HG02571 (cell line): ENCODE measurements at regions not wholly inside any gene's neighbourhood (a gene's known extent, or its start where the extent isn't known, plus 50 kb on each side); places are given as distances from the start of the nearest gene placed in this dataset.

ENCODE experiments used
- ATAC-seq: cut with Tn5 transposase; IDR thresholded peaks from one replicate; pipeline ENCODE4 v1.9.1; 2021; ENCODE audit warnings: mild to moderate bottlenecking, moderate library complexity; ENCODE audit not compliant: unreplicated experiment

DNA sequence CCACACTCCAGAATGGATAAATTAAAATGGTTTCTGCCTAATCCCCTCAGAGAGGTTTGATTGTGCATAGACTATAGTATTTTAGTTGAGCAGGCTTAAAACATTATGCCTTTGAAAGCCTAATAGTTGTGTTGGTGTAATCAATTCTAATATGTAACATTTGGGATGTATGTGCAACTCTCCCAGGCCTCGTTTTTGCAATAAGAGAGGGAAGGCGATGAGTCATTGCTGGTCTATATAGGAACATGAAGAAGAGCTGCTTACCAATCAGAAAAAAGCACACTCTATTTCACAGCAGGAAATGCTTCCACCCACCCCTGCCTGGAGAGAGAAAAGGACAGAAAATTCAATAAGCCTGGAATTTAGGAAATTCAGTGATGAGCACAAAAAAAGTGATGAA lies 1424.0 kb upstream of the PIK3C3 start:
- no peak for ATAC-seq

DNA sequence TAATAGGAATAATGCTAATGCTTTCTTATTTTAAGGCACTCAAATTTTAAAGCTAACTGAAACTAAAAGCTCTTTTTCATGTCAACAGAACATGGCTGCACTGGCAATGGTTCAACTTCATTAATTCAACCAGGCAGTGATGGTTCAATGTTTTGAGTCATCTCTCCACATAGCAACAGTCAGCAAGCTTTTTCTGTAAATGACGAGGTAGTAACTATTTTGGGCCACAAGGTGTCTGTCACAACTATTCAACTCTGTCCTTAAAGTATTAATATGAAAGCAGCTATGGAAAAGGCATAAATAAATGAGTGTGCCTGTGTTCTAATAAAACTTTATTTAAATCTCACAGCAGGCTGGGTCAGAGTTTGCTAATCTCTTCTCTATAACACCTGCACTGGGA lies 1425.6 kb upstream of the PIK3C3 start:
- no peak for ATAC-seq

DNA sequence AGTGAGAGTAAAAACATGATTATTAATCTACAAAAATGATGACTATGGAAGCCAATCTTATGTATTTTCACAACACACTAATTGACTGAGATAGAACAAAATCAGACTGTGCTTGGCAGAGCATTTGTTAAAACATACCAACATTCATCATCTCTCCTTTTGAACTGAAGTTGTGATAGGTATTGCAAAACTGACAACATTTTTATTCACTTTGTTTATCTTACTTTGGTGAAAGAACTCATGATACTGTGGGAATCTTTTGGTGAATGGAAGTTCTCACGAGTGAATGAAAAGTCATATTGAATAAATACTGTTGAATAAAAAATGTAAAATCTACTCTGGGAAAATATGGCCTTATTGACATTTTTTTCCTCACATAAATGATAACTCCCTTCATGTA lies 1430.2 kb upstream of the PIK3C3 start:
- no peak for ATAC-seq

DNA sequence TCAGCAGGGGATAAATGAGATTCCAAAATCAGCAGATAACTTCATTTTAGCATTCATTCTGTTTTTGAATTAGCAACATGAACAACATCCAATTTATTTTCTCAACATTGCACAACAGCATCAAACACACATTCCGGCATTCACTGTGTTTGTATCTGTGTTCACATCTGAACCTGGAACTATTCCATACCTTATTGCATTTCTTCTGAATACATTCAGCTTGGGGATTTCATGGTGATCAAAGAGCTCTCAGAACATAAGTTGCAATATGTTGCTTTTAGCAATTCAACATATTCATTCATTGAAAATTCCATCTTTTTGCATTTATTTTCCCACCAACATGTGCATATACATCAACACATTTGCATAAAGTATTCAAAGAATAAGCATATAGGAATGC lies 1431.7 kb upstream of the PIK3C3 start:
- no peak for ATAC-seq

DNA sequence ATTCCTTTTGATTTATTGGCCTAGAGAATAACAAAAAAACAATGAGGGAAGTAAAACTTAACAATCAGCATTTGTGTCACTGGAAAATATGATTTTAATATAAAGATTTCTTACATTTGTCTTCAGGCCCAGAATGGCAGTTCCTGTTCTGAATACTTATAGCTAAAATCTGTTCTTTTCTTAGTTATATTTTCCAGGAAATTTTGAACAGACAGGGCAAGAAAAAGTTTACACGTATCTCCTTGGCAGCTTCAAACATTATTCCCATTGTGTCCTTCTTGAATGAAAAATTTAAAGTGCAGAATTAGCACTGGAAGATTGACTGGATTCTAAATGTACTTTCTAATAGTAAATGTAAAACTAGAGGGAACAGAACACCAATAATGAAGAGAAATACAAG lies 1454.0 kb upstream of the PIK3C3 start:
- no peak for ATAC-seq

DNA sequence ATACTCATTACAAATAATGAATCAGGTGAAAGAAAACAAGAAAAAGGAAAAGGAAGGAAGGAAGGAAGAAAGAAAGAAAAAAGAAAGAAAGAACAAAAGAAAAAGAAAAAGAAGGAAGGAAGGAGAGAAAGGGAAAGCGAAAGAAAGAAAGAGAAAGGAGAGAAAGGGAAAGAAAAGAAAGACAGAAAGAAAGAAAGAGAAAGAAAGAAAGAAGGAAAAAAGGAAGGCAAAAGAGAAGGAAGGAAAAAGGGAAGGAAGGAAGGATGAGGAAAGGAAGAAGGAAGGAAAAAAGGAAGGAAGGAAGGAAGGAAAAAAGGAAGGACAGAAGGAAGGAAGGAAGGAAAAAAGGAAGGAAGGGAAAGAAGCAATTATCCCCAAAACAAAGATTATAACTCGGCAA lies 1460.4 kb upstream of the PIK3C3 start:
- no peak for ATAC-seq

DNA sequence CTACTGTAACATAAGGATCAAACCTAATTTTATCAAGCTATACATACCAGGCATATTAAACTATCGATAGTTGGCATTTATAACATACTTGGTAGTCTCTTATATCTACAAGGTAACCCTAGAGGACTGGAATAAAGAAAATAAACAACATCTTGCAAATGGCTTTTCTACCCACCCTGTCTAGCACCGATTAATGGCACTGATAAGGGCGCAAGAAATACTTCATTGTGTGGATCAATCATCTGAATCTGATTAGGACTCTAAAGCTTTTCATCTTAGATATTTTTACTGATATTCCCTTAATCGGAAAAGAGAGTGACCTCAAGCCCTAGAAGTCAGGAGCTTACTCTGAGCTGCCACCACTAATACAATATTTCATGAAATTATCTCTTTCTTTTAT lies 1461.7 kb upstream of the PIK3C3 start:
- ATAC-seq = no peak

DNA sequence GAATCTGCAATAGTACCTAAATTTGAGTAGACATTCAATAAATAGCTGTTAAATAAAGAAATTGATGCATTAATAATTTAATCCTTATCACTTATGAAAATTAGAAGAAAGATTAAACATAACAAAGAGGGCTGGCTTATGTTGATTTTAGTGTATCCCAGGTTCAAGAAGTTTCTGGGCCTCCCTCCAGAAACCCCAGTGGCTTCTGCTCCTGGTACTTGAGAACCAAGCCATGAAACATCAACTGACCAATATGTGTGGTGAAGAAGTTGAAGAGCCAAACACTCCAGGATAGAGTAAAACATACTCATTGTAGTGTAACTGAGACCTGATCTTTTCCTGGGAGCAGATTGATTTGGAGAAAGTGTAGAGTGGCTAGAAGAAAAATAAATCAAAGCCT lies 1465.7 kb upstream of the PIK3C3 start:
- ATAC-seq = no peak

DNA sequence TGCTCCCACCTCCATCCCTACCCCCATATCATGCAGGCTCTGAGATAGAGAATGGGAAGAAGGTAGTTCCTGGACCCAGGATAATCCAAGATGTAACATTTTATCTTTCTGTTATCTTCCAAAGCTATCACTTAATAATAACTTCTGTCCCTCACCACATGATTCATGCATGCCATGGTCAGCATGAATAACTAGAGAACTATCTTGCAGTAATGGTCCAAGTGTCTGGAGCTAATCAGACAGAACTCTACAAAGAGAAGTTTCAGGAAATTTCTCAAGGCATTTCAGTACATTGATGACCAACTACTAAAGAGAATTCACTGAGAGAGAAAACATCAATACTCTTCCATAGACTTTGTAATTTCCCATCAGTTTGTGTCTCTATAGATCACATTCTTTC lies 1469.7 kb upstream of the PIK3C3 start:
- ATAC-seq = no peak

DNA sequence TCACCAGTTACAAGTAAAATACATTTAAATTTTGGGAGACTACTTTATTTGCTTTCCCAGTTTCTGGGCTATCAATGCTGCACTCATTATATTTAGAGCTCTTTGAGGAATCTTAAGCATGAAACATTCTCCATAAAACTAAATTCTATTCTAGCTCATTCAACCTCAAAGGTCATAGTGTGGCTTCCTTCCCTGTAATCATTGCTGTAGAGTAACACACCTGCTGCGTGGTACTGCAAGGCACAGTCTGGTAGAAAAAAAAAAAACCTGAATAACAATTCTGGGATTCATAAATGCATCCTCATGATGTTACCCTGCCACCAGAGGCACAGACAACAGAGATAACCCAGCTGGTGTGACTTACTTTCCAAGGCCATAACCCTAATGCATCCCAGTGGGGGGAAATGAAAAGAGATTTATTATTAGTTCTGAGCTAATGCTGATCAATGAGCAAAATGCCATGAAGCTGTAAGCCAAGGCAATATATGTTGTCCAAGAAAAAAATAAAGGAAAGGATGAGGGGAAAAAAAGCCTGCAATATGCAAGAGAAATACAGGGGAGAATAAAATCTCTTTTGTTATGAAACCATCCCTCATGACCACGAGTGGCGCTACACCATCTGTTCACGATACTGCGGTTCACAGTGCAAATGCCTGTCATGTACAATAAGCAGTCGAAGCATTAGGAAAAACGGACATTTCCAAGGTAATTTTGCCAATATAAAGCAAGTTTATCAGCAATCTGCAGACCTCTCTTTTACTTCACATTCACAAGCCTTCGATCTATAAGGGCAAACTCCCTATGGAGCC lies 1481.6 kb upstream of the PIK3C3 start:
- ATAC-seq = no peak

DNA sequence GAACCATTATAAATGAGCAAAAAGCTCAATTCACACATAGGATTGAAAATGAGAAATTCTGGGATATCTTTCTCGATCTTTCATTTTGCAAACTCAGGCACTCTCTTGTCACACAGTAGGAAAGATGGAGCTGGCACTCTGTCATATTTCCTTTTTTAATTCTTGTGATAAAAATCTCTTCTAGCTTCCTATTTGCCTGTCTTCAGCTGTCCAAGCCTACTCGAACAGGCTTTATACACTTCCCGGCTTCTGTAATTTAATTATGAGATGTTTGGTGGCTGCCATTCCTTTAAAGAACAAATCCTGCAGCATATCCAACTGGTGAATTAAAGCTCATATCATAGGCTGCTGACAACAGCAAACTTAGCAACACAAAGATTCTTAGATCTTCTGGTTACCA lies 1484.3 kb upstream of the PIK3C3 start:
- ATAC-seq = no peak

DNA sequence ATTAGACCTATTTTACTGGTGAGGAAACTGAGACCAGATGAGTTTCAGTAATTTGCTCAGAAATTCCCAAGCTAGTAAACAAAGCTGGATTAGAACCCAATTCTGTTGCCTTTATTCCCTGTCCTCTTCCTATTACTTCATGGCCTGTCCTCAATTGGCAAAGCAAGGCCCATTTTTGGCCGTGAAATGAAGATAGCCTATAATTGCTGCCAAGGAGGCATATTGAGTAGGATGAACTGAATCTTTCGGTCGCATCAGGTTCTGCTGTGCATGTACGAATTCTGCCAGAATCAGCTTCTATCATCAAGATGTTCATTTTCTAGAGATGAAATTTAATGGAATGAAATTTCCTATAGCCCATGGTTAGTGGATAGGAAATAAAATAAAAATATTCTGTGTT lies 1485.2 kb upstream of the PIK3C3 start:
- no peak for ATAC-seq

DNA sequence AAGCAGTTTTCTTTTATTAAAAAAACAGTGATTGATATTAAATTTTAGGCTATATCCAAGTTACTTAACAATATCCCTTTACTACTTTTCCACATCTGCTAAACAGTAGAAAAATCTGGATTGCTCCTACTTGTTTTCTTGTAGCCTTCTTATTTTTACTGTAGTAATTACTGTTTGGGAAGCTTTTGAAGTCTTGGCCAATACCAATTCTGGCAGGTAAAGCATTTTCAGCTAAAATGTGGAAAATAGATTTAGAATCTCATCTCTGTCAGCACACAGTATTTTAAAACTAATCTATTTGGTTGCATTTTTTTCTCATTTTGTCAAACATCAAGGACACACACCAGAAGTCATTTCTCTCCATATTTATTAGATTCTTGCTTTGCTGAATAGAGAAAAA lies 1485.7 kb upstream of the PIK3C3 start:
- no peak for ATAC-seq

DNA sequence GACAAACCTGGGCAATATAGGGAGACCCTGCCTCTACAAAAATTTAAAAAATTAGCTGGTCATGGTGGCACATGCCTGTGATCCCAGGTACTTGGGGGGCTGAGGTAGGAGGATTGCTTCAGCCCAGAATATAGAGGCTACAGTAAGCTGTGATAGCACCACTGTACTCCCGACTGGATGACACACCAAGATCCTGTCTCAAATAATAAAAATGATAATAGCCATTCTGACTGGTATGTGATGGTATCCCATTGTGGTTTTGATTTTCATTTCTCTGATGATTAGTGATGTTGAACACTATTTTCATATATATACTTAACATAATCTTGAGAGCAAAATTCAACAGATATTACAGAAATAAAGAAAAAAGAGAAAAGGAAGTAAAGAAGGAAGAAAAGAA lies 1491.0 kb upstream of the PIK3C3 start:
- no peak for ATAC-seq

DNA sequence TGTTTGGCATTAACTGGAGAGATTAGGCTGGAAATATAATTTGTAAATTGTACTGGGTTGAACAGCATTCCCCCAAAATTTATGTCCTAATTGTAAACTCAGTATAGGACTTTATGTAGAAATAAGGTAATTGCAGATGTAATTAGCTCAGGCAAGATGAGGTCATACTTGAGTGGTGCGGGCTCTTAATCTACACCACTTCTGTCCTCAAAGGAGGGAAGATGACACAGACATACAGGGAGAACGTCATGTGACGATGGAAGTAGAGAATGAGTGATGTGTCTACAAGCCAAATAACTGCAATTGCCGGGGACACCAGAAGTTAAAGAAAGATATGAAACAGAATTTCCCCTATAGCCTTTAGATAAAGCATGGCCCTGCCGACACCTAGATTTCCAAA lies 1501.1 kb upstream of the PIK3C3 start:
- no peak for ATAC-seq

DNA sequence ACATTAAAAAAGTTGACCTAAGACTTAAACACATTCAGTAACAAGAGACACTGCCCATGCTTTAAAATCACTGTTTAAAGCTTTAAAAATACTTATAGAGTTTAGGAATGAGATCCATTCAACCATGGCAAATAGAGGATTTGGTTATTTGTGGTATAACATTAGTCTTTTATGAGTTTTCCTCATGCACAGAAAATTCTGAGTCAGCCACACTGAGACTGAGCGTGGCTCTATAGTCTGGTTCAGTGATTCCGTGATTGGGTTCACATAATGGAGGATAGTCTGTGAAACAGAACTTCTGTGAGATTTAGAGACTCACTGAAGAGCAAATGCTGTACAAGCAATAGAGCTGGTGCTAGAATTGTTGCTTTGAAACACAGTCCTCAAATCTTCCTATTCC lies 1502.4 kb upstream of the PIK3C3 start:
- ATAC-seq = no peak

DNA sequence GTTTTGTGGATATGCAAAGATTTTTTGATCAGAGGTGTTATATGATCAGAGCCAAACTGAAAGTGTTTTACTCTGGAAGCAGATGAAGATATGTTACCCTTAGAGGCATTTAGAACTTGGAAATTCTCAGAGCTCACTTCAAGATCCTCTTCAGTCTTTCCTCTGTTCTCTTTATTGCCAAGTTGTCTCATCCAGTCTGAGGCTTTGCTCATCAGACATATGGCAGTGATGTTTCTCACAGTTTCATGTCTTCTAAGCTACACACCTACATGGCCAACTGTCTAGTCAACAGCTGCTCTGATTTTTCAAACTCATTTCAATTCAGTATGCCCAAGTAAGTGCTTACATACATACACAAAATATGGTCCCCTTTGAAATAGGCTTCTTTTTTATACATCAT lies 1504.3 kb upstream of the PIK3C3 start:
- no peak for ATAC-seq

DNA sequence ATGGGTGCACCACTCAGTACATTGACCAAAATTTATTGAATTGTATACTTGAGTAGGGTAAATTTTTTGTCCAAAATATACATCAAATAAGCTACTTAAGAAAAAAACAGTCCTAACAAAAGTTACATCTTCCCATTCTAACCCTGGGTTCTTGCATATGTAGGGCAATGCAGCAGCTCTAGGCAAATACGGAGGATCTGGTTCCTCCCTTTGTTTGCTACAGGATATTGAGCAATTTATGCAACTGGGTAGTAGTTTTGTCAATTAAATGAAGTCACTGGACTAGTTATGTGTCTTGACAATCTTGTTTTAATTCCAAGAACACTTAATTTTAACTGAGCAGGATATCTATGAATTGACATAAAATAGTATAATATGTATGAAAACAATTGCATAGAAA lies 1507.2 kb upstream of the PIK3C3 start:
- no peak for ATAC-seq

DNA sequence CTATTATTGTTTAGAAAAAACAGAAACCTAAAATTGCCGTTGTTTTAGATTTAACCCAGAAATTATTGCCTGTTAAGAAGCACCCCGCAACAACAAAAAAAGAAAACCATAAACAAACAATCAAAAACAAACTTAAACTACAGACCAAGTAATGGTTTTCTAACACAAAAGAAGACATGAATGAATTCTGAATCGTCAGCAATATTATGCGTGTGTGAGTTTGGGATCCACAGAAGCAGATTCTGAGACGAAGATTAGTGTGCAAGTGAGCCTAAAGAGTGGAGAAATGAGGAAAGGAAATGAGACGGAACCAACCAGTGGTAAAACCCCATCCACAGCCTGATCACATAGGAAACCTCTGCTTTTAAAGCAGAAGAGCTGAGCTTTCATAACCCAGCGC lies 1514.9 kb upstream of the PIK3C3 start:
- ATAC-seq = no peak

DNA sequence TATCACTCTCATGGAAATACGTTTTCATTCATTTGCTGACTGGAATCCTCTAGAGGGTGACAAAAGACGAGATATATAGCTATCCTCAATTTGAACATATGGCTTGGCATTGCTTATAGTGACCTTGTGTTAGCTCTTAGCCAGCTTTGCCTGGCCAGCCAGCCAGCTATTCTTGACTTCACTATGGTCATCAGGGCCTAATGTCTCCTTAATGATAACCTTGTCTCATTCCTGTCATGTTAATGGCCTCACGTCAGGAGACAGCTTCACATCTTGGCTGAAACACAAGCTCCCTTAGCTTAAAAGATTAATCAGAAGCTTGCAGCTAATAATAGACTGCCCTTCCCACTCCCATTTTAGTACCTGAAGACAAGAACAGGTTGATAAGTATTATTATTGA lies 1517.5 kb upstream of the PIK3C3 start:
- ATAC-seq = no peak

DNA sequence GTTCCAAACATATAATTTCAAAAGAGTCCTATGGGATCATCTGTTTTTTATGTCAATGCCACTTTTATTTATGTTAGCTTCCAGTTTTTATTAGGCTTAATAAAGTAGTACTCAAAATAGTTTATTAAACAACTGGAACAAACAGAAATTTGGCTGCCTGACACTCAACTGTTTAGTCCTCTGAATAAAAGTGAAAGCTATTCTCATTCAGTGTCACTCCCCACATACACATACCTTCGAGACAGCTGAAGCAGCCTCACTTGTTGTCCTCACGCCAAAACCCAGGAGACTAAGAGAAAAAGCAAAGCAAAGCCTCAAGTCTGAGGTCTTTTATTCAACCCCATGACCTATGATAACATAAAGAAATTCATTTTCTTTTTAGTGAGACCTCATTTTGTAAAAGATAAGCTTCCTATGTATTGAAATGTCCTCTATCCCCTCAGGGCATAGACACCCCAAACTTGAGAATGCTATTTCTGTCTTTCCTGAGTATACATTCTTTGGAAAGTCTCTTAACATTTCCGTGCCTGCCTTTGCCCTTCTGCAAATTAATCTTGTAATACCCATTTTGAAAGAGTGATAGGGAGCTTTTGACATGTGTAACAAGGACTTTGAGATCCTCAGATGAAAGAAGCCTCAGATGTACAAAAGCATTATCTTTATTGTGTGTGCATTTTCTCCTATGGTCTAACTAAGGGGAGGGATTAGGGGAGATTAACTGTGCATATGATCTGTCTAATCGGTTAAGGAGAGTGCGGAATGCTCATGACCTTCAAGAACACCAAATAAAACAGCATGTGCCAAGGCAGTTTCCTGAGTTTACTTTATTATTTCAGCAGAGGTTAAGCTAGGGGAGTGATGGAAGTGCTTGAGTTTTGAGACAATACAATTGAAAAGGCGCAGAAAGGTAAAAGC lies 1523.7 kb upstream of the PIK3C3 start:
- ATAC-seq = no peak

DNA sequence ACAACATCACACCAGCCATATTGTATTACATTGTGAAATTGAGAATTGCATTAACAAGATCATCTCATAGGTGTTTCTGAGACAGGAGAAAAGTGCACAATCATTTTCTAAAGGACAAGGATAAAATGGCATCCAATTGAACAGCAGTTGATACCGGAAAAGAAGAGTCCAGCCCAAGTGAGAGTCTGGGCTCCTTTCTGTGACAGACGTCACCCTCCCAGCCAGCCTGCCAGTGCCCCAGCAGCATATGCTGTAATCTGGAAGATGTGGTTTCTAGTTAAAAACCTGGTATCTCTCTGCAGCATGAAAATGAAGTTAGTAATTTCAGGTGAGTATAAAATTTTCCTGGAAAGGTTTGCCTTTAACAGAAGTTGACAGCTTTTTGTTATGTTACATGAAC lies 1531.7 kb upstream of the PIK3C3 start:
- no peak for ATAC-seq
